ENCODE measurements at regions not wholly inside any gene's neighbourhood (a gene's known extent, or its start where the extent isn't known, plus 50 kb on each side); places are given as distances from the start of the nearest gene placed in this dataset.

GRCh38 chr2:126085011-126085795 lies 570.8 kb upstream of the GYPC start:
- no peak overlapping the region for H3K4me3 ChIP-seq
- intact Hi-C loops (cut with DNase I): no loop called here
- H3K4me1 ChIP-seq (ENCODE audit: insufficient read depth): no peaks in the 10 kb centered on the region
- H3K27me3 ChIP-seq: no peaks in the 10 kb centered on the region
- TF ChIP-seq POLR2A (IDR thresholded peaks at IDR 0.05): no peak
- no peak for TF ChIP-seq CTCF (IDR thresholded peaks at IDR 0.05)
- TF ChIP-seq EP300 (IDR thresholded peaks at IDR 0.05): no peak
- H3K36me3 ChIP-seq: no peaks in the 10 kb centered on the region
- 65 to 75% (median 73%) methylated on average over 3 of the region's 3 CpGs for WGBS, 3 donors
- H3K27ac ChIP-seq: no peak overlapping the region
- H3K9me3 ChIP-seq: no peaks in the 10 kb centered on the region
- no peak for DNase-seq

GRCh38 chr2:126100962-126101361 lies 555.0 kb upstream of the GYPC start:
- intact Hi-C loops (cut with DNase I): no loop called here
- Histone ChIP-seq H3K27ac (no peak overlapping the region), H3K4me1 (ENCODE audit: insufficient read depth) (no peaks in the 10 kb centered on the region), H3K27me3 (no peaks in the 10 kb centered on the region), H3K36me3 (no peaks in the 10 kb centered on the region), H3K4me3 (no peak overlapping the region), H3K9me3 (no peaks in the 10 kb centered on the region)
- no peak for DNase-seq
- 44 to 72% (median 72%) methylated on average over 1 of the region's 1 CpG for WGBS, 3 donors
- TF ChIP-seq CTCF (IDR thresholded peaks at IDR 0.05) (no peak), EP300 (IDR thresholded peaks at IDR 0.05) (no peak), POLR2A (IDR thresholded peaks at IDR 0.05) (no peak)

- no peak for TF ChIP-seq POLR2A (IDR thresholded peaks at IDR 0.05)
- no peak for TF ChIP-seq CTCF (IDR thresholded peaks at IDR 0.05)
- no peak for TF ChIP-seq EP300 (IDR thresholded peaks at IDR 0.05)
- no peak overlapping the region for H3K27ac ChIP-seq
- DNase-seq: no peak
- intact Hi-C loops (cut with DNase I): no loop called here
- H3K4me1 ChIP-seq (ENCODE audit: insufficient read depth): no peaks in the 10 kb centered on the region
- no peak overlapping the region for H3K4me3 ChIP-seq
- H3K36me3 ChIP-seq: no peaks in the 10 kb centered on the region
- H3K27me3 ChIP-seq: no peaks in the 10 kb centered on the region
- H3K9me3 ChIP-seq: no peaks in the 10 kb centered on the region
- WGBS, 3 donors: 77 to 90% (median 81%) methylated on average over 3 of the region's 3 CpGs
Measured at GRCh38 chr2:126106006-126106405, 550.0 kb upstream of the GYPC start.

- Histone ChIP-seq H3K4me3 (no peak overlapping the region), H3K27ac (no peak overlapping the region), H3K27me3 (no peaks in the 10 kb centered on the region), H3K4me1 (ENCODE audit: insufficient read depth) (no peaks in the 10 kb centered on the region), H3K9me3 (no peaks in the 10 kb centered on the region), H3K36me3 (no peaks in the 10 kb centered on the region)
- no peak for DNase-seq
- TF ChIP-seq EP300 (IDR thresholded peaks at IDR 0.05) (no peak), CTCF (IDR thresholded peaks at IDR 0.05) (no peak), POLR2A (IDR thresholded peaks at IDR 0.05) (no peak)
- 89 to 91% (median 90%) methylated on average over 1 of the region's 1 CpG for WGBS, 3 donors
- intact Hi-C loops (cut with DNase I): no loop called here
Measured at GRCh38 chr2:126107883-126108282, 548.1 kb upstream of the GYPC start.
